Immature natural killer cell (primary cell): ENCODE measurements at regions not wholly inside any gene's neighbourhood (a gene's known extent, or its start where the extent isn't known, plus 50 kb on each side); places are given as distances from the start of the nearest gene placed in this dataset.
"Not testable (repeated sequence)": the region's sequence is repeated elsewhere in the genome, so short reads cannot be mapped to it uniquely, and the experiment has no call there.

Source experiments
- DNase-seq, 3 donors: peaks; one replicate each; pipeline ENCODE4 v3.0.0; 2022; ENCODE audit warnings: mixed read lengths in 1 of 3
- H3K27ac Mint-ChIP-seq, 6 donors: one replicate each; pipeline ENCODE4 v1.8.0; 2020; ENCODE audit warnings: mixed read lengths in 6 of 6, mild to moderate bottlenecking in 5 of 6, inconsistent platforms in 4 of 6, moderate library complexity in 3 of 6
- H3K27me3 Mint-ChIP-seq, 3 donors: one replicate each; pipeline ENCODE4 v1.8.0; 2020 to 2021; ENCODE audit warnings: low read depth in 3 of 3, mild to moderate bottlenecking in 3 of 3, mixed read lengths in 3 of 3, moderate library complexity in 3 of 3, inconsistent platforms in 1 of 3
- H3K36me3 Mint-ChIP-seq, 3 donors: one replicate each; pipeline ENCODE4 v1.8.0; 2020; ENCODE audit warnings: mixed read lengths in 3 of 3, inconsistent platforms in 2 of 3, mild to moderate bottlenecking in 2 of 3
- H3K4me1 Mint-ChIP-seq, 2 donors: one replicate each; pipeline ENCODE4 v1.8.0; 2020; ENCODE audit warnings: inconsistent platforms in 2 of 2, mild to moderate bottlenecking in 2 of 2, mixed read lengths in 2 of 2, moderate library complexity in 1 of 2
- H3K4me3 Mint-ChIP-seq, 5 donors: one replicate each; pipeline ENCODE4 v1.8.0; 2020; ENCODE audit warnings: mild to moderate bottlenecking in 5 of 5, mixed read lengths in 5 of 5, inconsistent platforms in 3 of 5, moderate library complexity in 3 of 5
- H3K9me3 Mint-ChIP-seq, 6 donors: one replicate each; pipeline ENCODE4 v1.8.0; 2020; ENCODE audit warnings: mild to moderate bottlenecking in 6 of 6, mixed read lengths in 6 of 6, inconsistent platforms in 4 of 6, moderate library complexity in 3 of 6

DNA sequence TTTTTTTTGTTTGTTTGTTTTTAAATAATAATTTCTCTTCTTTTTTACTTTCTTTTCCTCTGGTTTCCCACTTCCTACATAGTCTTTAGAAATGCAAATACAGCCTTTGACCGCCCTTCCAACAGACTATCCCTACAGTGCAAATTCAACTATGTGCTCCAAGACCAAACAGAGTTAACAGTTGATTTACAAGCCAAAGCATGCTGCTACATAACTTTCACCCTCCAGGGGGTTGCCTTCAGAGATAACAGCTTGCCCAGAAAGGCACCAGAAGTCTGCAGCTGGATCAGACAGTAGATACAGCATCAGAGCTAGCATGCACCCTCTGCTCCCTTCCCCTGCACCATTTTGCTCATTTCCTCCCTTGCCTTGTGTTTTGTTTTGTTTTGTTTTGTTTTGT is 539.0 kb downstream of the ZWINT start:
- Mint-ChIP-seq H3K4me3 (no peak overlapping the region), H3K27me3 (peaks cover 0 to 3% (median 2%) of the 10 kb centered on the region in 3 donors), H3K9me3 (peaks cover 23 to 57% (median 36%) of the 10 kb centered on the region in 6 donors), H3K4me1 (no peaks in the 10 kb centered on the region), H3K36me3 (no peaks in the 10 kb centered on the region), H3K27ac (no peak overlapping the region)
- no peak for DNase-seq

DNA sequence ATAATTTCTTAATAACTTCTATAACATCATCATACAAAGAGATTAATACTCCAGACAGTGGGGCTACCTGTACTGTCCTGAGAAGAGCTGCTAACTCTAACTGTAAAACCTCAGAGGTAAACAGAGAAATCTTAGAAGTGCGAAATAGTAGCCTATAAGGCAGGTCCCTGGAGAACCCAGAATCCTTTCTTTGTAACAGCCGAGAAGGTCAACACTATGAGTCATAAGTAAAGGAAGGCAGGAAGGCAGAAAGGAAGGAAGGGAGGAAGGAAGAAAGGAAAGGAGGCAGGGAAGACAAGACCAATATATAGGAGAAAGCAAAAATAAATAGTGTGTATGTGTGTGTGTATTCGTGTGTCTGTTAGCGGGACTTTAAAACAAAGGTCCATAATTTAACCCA is 540.6 kb downstream of the ZWINT start:
- H3K27me3 Mint-ChIP-seq, result peaks cover 0 to 3% (median 2%) of the 10 kb centered on the region in 3 donors
- no peak overlapping the region for H3K4me3 Mint-ChIP-seq
- no peak overlapping the region for H3K27ac Mint-ChIP-seq
- no peak for DNase-seq
- H3K4me1 Mint-ChIP-seq, result no peaks in the 10 kb centered on the region
- no peaks in the 10 kb centered on the region for H3K36me3 Mint-ChIP-seq
- H3K9me3 Mint-ChIP-seq, result peaks cover 21 to 57% (median 33%) of the 10 kb centered on the region in 6 donors

DNA sequence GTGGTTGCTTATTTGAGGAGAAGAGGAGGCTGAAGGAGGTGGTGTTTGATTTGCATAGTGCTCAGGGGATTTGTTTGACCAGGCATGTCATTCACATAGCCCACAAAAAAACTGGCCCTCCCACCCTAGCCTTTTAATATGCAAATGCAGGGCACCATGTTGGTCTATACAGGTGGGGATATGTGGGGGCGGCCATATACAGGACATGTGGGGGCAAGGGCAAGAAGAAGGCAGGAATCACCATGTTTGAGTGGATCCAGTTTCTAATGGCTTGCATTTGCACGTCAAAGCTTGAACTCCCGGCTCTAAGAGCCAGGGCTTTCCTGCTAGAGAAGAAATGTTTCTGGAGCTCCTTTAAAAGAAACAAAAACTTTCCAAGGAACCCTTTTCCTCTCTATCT is 541.0 kb downstream of the ZWINT start:
- Mint-ChIP-seq H3K27ac (no peak overlapping the region), H3K9me3 (peaks cover 18 to 57% (median 32%) of the 10 kb centered on the region in 6 donors), H3K27me3 (peaks cover 0 to 3% (median 2%) of the 10 kb centered on the region in 3 donors), H3K4me3 (no peak overlapping the region), H3K4me1 (no peaks in the 10 kb centered on the region), H3K36me3 (no peaks in the 10 kb centered on the region)
- no peak for DNase-seq

DNA sequence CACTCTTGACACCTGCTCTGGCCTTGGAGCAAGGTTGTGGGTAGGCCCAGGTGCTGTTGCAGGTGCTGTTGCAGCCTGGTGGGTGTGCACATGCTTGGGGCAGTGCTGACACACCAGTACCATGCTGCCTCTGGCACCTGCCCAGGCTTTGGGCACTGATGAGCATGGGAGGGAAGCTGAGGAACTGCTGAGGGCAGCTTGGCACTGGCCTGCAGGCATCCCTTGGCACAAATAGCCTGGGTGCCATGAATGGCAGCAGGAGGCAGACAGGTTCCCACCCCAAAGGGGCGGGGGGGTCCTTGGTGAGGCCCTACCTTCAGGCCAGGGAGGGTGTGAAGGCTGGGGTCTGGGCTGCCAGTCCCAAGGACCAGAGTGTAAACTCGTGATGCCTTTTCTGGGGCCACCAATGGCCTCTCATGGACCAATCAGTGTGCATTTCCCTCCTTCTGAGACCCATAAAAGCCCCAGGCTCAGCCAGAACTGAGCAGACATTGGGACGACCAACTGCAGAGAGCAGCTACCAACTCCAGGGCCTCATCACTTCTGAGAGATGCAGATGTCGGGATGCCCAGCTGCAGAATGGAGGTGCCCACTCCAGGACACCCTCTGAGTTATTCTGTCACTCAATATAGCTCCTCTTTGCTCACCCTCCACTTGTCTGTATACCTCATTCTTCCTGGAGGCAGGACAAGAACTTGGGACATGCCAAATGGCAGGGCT is 547.4 kb downstream of the ZWINT start:
- H3K4me1 Mint-ChIP-seq, result no peaks in the 10 kb centered on the region
- no peak overlapping the region for H3K4me3 Mint-ChIP-seq
- peaks cover 8 to 21% (median 11%) of the 10 kb centered on the region in 6 donors for H3K9me3 Mint-ChIP-seq
- H3K36me3 Mint-ChIP-seq, result no peaks in the 10 kb centered on the region
- no peak for DNase-seq
- peaks cover 0 to 2% (median 2%) of the 10 kb centered on the region in 3 donors for H3K27me3 Mint-ChIP-seq
- H3K27ac Mint-ChIP-seq, result no peak overlapping the region

DNA sequence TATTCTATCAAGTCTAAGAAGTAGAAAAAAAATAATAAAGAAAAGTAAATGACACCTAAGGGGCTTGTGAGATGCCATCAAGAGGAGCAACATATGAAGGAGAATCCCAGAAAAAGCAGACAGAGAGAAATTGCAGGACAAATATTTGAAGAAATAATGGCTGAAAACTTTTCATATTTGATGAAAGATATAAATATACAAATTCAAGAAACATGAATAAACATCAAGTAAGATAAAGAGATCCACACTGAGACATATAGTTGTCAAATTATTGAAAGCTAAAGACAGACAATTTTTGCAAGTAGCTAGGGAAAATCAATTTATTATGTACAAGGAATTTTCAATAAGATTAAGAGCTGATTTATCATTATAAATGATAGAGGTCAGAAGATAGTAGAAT is 558.0 kb downstream of the ZWINT start:
- H3K27me3 Mint-ChIP-seq, result peaks cover 0 to 1% (median 0%) of the 10 kb centered on the region in 3 donors
- peaks cover 9 to 56% (median 26%) of the 10 kb centered on the region in 6 donors for H3K9me3 Mint-ChIP-seq
- H3K4me1 Mint-ChIP-seq, result no peaks in the 10 kb centered on the region
- no peaks in the 10 kb centered on the region for H3K36me3 Mint-ChIP-seq
- no peak overlapping the region for H3K4me3 Mint-ChIP-seq
- no peak overlapping the region for H3K27ac Mint-ChIP-seq
- DNase-seq, result no peak

DNA sequence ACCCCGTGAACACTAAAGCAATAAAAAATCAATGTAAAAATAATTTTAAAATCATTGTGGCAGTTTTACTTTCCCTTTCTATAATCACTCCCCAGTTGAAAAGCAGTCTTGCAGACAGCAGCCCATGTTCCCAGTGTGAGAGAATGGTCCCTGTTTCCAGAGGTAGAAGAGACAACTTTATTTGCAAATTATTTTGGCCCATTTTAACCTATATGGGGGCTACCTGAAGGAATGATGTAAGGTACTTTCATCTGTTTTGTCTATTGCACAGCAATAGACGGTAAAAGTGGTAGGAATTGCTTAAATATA is 559.8 kb downstream of the ZWINT start:
- peaks cover 9 to 66% (median 27%) of the 10 kb centered on the region in 6 donors for H3K9me3 Mint-ChIP-seq
- no peak overlapping the region for H3K4me3 Mint-ChIP-seq

DNA sequence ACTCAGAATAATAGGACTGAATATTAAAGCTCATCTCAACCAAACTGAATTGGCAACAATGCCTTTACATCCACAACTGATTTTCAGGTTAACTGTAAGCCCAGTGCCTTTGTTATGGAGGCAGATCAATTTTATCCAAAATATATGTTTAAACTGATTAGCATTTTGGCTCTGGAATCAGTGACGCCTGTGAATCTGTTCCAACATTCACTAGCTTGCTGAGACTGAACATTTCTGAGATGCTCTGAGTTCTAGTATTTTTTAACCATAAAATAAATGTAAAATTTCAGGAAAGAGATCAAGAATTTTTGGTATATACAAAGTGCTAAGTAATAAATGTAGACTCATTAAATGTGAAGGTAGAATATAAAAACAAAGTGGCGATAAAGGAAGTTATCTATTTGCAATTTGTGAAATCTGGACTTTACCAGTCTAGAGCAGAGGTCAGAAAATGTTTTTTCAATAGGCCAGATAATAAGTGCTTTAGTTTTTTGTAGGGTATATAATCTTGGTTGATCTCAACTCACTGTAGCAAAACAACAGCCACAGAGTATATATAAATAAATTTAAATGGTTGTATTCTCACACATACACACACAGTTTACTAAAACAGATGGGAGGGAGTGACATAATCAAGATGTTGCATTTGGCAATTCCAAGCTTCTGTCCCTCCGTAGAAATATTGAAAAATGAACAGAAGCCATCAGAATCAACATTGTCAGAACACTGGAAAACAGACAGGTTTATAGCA is 560.3 kb downstream of the ZWINT start:
- Mint-ChIP-seq H3K4me3 (no peak overlapping the region), H3K27me3 (peaks cover 0 to 1% (median 0%) of the 10 kb centered on the region in 3 donors), H3K36me3 (no peaks in the 10 kb centered on the region), H3K27ac (no peak overlapping the region), H3K4me1 (no peaks in the 10 kb centered on the region), H3K9me3 (peaks cover 9 to 69% (median 27%) of the 10 kb centered on the region in 6 donors)
- DNase-seq, result no peak

More for the DNA sequence above, 559.8 kb downstream of the ZWINT start:
- DNase-seq, result no peak
- Mint-ChIP-seq H3K27me3 (peaks cover 0 to 1% (median 0%) of the 10 kb centered on the region in 3 donors), H3K36me3 (no peaks in the 10 kb centered on the region), H3K27ac (no peak overlapping the region), H3K4me1 (no peaks in the 10 kb centered on the region)

DNA sequence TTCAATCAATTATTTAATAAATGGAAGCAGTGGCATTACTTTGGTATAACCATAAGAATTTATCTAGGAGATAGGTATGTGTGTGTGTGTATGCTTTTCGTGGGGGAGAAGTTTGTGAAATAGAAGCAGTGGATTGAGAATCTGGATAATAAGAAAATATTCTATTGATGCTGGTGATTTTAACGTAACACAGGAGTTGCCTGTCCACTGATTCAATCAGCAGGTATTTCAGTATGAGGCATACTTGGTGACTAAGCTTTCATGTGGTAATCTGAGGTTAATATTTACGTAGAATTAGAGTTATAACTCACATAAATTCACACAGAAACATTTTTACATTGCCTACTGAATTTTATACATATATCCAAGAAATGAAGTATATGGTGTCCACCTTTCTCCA is 568.0 kb downstream of the ZWINT start:
- H3K27me3 Mint-ChIP-seq, result no peaks in the 10 kb centered on the region
- DNase-seq, result no peak
- no peaks in the 10 kb centered on the region for H3K36me3 Mint-ChIP-seq
- H3K9me3 Mint-ChIP-seq, result peaks cover 5 to 40% (median 20%) of the 10 kb centered on the region in 6 donors
- no peaks in the 10 kb centered on the region for H3K4me1 Mint-ChIP-seq
- H3K4me3 Mint-ChIP-seq, result no peak overlapping the region
- no peak overlapping the region for H3K27ac Mint-ChIP-seq

DNA sequence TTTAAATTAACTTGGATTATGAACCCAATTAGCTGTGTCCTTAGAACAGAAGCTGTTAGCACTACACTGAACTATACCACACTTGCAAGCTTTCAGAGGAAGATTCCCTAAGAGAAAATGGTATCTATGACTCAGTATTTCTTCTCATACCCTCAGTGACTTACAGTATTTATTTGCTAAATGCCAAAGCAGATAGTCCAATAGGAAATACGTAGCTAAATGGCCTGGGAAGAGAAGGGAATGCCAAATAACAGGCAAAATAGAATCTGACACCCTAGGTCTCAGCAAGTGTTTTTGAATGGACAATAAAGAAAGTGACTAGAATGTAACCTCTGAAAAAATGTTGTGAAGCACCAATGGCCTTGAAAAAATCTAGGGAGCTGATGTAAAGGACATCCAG is 570.8 kb downstream of the ZWINT start:
- not testable (repeated sequence) for H3K36me3 Mint-ChIP-seq

DNA sequence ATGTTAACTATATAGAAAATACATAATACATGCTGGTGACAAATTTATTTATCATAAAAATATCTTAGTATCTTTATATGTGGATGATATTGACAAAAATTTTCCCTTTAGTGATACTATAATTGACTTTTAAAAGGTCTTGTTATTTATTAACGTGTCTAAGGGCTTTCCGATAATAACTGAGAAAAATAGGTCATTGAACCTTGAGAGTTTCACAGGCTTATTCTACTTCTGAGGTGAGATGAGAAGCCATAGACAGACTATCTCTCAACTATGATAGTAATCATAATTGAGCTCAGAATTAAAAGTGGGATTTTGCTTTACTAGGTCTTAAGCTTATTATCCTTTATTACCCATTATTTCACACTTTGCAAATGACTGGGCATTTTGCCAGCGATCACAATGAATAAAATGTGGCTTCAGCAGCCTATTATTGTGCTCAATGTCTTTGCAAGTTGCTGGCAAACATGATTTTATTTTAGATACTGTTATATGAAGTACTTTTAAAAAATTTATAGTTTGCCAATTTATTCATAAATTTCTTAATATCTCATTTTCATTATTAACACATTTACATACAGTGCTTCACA is 574.5 kb downstream of the ZWINT start:
- DNase-seq, result no peak
- Mint-ChIP-seq H3K4me3 (no peak overlapping the region), H3K9me3 (peaks cover 2 to 24% (median 14%) of the 10 kb centered on the region in 6 donors), H3K36me3 (no peaks in the 10 kb centered on the region), H3K4me1 (no peaks in the 10 kb centered on the region), H3K27me3 (no peaks in the 10 kb centered on the region), H3K27ac (no peak overlapping the region)

More for the DNA sequence above, 570.8 kb downstream of the ZWINT start:
- peaks cover 5 to 31% (median 18%) of the 10 kb centered on the region in 6 donors for H3K9me3 Mint-ChIP-seq
- not testable (repeated sequence) for H3K27me3 Mint-ChIP-seq, DNase-seq, H3K27ac Mint-ChIP-seq, H3K4me1 Mint-ChIP-seq, H3K4me3 Mint-ChIP-seq

DNA sequence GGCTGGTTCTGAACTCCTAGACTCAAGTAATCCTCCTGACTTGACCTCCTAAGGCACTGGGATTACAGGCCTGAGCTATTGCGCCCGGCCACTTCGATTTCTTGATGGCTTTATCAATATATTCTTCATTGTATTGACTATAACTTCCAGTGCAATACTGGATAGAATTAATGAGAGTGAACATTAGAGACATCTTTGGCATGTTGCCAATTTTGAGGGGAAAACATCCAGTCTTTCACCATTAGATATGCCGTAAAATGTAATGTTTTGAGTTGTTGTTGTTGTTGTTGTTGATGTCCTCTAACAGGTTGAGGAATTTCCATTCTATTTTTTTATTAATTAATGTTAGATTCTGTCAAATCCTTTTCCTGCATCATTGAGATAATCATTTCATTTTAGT is 578.9 kb downstream of the ZWINT start:
- peaks cover 1 to 37% (median 13%) of the 10 kb centered on the region in 6 donors for H3K9me3 Mint-ChIP-seq
- DNase-seq, result no peak
- no peaks in the 10 kb centered on the region for H3K4me1 Mint-ChIP-seq
- no peak overlapping the region for H3K27ac Mint-ChIP-seq
- H3K27me3 Mint-ChIP-seq, result no peaks in the 10 kb centered on the region
- peaks cover 0 to 4% (median 0%) of the 10 kb centered on the region in 3 donors for H3K36me3 Mint-ChIP-seq
- no peak overlapping the region for H3K4me3 Mint-ChIP-seq

DNA sequence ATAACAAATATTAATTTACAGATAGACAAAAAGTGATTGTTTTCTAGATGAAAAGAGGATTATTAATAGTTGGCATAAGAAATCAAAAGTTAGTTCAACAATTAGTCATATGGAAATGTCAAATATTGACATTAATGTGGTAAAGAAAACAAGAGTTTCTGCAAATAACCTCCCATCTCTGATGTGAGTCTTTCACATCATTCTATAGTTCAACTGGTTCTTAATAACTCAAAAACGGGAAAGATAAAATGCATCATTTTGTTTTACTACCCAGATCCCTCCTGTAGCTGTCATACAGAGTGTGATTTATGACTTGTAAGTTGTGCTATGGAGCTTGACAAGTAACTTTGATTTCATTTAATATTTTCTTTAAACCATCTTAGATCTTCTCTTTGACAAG is 594.8 kb downstream of the ZWINT start:
- Mint-ChIP-seq H3K27me3 (no peaks in the 10 kb centered on the region), H3K9me3 (peaks cover 2 to 15% (median 6%) of the 10 kb centered on the region in 6 donors), H3K27ac (no peak overlapping the region), H3K4me1 (no peaks in the 10 kb centered on the region), H3K36me3 (no peaks in the 10 kb centered on the region), H3K4me3 (no peak overlapping the region)
- DNase-seq, result no peak

DNA sequence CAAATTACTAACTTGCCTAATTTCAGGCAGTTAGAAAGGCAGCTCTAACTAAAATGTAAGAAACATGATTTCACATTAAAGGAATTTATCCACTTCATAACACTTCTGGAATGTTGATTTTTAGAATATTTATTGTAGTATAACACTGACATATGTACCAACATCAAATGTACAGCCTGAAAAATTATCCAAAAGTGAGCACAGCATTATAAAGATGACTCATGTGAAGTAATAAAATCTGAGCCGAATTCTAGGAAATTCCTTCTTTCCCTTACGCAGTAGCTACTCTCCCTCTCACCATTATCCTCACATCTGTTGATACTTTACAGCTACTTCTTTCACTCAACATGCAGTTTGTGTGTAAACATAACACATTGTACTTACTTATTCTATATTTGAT is 610.6 kb downstream of the ZWINT start:
- no peaks in the 10 kb centered on the region for H3K27me3 Mint-ChIP-seq
- no peak for DNase-seq

DNA sequence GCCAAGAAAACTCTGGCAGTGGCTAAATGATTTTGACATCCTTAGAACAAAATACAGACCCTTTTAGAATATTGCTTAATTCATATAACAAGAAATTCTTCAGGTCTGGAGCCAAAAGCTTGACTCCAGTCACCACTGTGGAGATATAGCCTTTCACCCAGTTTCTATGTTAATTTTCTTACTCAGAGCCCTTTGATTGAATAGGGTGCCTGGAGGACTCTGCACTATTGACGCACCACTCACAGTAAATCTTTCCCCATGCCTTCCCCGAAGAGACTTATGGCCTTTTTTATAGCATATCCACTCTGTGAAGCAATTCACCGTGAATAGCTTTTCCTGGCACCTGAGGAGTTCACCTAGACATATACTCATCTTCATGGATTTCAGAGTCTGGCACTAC is 613.8 kb downstream of the ZWINT start:
- DNase-seq, result no peak
- Mint-ChIP-seq H3K4me3 (no peak overlapping the region), H3K4me1 (no peaks in the 10 kb centered on the region), H3K27ac (no peak overlapping the region), H3K9me3 (peaks cover 4 to 45% (median 12%) of the 10 kb centered on the region in 6 donors), H3K36me3 (no peaks in the 10 kb centered on the region), H3K27me3 (no peaks in the 10 kb centered on the region)

More for the DNA sequence above, 610.6 kb downstream of the ZWINT start:
- Mint-ChIP-seq H3K4me1 (no peaks in the 10 kb centered on the region), H3K27ac (no peak overlapping the region), H3K4me3 (no peak overlapping the region), H3K36me3 (no peaks in the 10 kb centered on the region), H3K9me3 (peaks cover 5 to 44% (median 14%) of the 10 kb centered on the region in 6 donors)
